Upper lobe of left lung (tissue), 4 donors: ENCODE measurements at regions not wholly inside any gene's neighbourhood (a gene's known extent, or its start where the extent isn't known, plus 50 kb on each side); places are given as distances from the start of the nearest gene placed in this dataset.

ENCODE experiments used
- CTCF ChIP-seq, 6 experiments: fragments of 450-650 bp in 4 of 6; fragments of 200-600 bp in 2 of 6; sonication (generic) in 2 of 6; IDR thresholded peaks; one replicate each; pipeline ENCODE4 v1.5.1; 2016 to 2019; ENCODE audit warnings: antibody characterized with exemption in 6 of 6
- EP300 ChIP-seq, 4 donors: sonication (generic); formaldehyde crosslinking; IDR thresholded peaks; one replicate each; pipeline ENCODE4 v1.5.1; 2017; ENCODE audit warnings: antibody characterized with exemption in 4 of 4, control low read depth in 2 of 4
- POLR2A ChIP-seq, 4 donors: fragments of 450-650 bp; IDR thresholded peaks; one replicate each; pipeline ENCODE4 v1.5.1; 2016 to 2017; ENCODE audit warnings: antibody characterized with exemption in 4 of 4, mild to moderate bottlenecking in 2 of 4

GRCh38 chr3:153295901-153296300, 133.9 kb downstream of the RAP2B start:
- TF ChIP-seq CTCF (IDR thresholded peaks at IDR 0.05) (no peak), POLR2A (IDR thresholded peaks at IDR 0.05) (no peak), EP300 (IDR thresholded peaks at IDR 0.05) (no peak)
